Testis (tissue), 2 donors: ENCODE measurements at regions not wholly inside any gene's neighbourhood (a gene's known extent, or its start where the extent isn't known, plus 50 kb on each side); places are given as distances from the start of the nearest gene placed in this dataset.

Source experiments
- DNase-seq: peaks from one replicate; pipeline ENCODE4 v3.0.0-alpha.2; 2019
- H3K27ac ChIP-seq, 2 donors: fragments of 200-600 bp; sonication (generic); one replicate each; pipeline ENCODE4 v1.5.1; 2019
- H3K27me3 ChIP-seq: fragments of 200-600 bp; sonication (generic); one replicate; pipeline ENCODE4 v1.5.1; 2019
- H3K36me3 ChIP-seq: fragments of 200-600 bp; sonication (generic); one replicate; pipeline ENCODE4 v1.5.1; 2017; ENCODE audit warnings: low read depth; ENCODE audit errors: missing control alignments
- H3K4me1 ChIP-seq: fragments of 200-600 bp; sonication (generic); one replicate; pipeline ENCODE4 v1.5.1; 2019
- H3K4me3 ChIP-seq, 2 donors: fragments of 200-600 bp; sonication (generic); one replicate each; pipeline ENCODE4 v1.5.1; 2017 to 2019
- H3K9me3 ChIP-seq: fragments of 200-600 bp; sonication (generic); one replicate; pipeline ENCODE4 v1.5.1; 2017
- CTCF ChIP-seq, 3 experiments: fragments of 450-650 bp in 2 of 3; fragments of 200-600 bp in 1 of 3; sonication (generic) in 1 of 3; IDR thresholded peaks; one replicate each; pipeline ENCODE4 v1.5.1; 2016 to 2019; ENCODE audit warnings: antibody characterized with exemption in 3 of 3, mild to moderate bottlenecking in 2 of 3, moderate library complexity in 1 of 3
- POLR2A ChIP-seq: fragments of 450-650 bp; IDR thresholded peaks from one replicate; pipeline ENCODE4 v1.6.1; 2017; ENCODE audit warnings: antibody characterized with exemption, mild to moderate bottlenecking, moderate library complexity
- WGBS, 2 donors: methylation state at CpG; one replicate each; pipeline ENCODE4 v1.1.5; 2018; 5-methylcytosine and 5-hydroxymethylcytosine counted together
- intact Hi-C: fragments of 100-400 bp; cut with DNase I; formaldehyde crosslinking; loops from one replicate; pipeline ENCODE4 v1.15.1; 2023; ENCODE audit warnings: low total_unique reads

- TF ChIP-seq CTCF (IDR thresholded peaks at IDR 0.05) (no peak), POLR2A (no peak)
Measured at GRCh38 chr22:27431896-27432295, 369.7 kb downstream of the MN1 start.

GRCh38 chr22:27433099-27433498, 368.5 kb downstream of the MN1 start:
- TF ChIP-seq CTCF (IDR thresholded peaks at IDR 0.05): no peak
- Histone ChIP-seq H3K4me1 (peaks cover 3% of the 10 kb centered on the region), H3K27ac (no peak overlapping the region), H3K27me3 (no peaks in the 10 kb centered on the region), H3K4me3 (no peak overlapping the region), H3K36me3 (no peaks in the 10 kb centered on the region), H3K9me3 (no peaks in the 10 kb centered on the region)
- 72 to 94% methylated on average over 1 of the region's 1 CpG for WGBS, 2 donors
- no peak for DNase-seq
- intact Hi-C loops: no loop called here

More at GRCh38 chr22:27431896-27432295, 369.7 kb downstream of the MN1 start:
- Histone ChIP-seq H3K4me3 (no peak overlapping the region), H3K27me3 (no peaks in the 10 kb centered on the region), H3K4me1 (peaks cover 3% of the 10 kb centered on the region), H3K27ac (no peak overlapping the region), H3K9me3 (no peaks in the 10 kb centered on the region), H3K36me3 (no peaks in the 10 kb centered on the region)
- 78 to 79% methylated on average over 3 to 4 of the region's 4 CpGs for WGBS, 2 donors
- DNase-seq: no peak
- intact Hi-C loops: no loop called here

GRCh38 chr22:27433585-27434190, 367.9 kb downstream of the MN1 start:
- Histone ChIP-seq H3K9me3 (no peaks in the 10 kb centered on the region), H3K36me3 (no peaks in the 10 kb centered on the region), H3K27ac (no peak overlapping the region), H3K4me1 (peaks cover 8% of the 10 kb centered on the region), H3K27me3 (no peaks in the 10 kb centered on the region), H3K4me3 (no peak overlapping the region)
- intact Hi-C loops: no loop called here
- no peak for DNase-seq
- TF ChIP-seq POLR2A: no peak
- no peak for TF ChIP-seq CTCF (IDR thresholded peaks at IDR 0.05)
- 82 to 89% methylated on average over 10 of the region's 10 CpGs for WGBS, 2 donors

GRCh38 chr22:27434898-27435297, 366.7 kb downstream of the MN1 start:
- H3K27ac ChIP-seq: no peak overlapping the region
- no peaks in the 10 kb centered on the region for H3K27me3 ChIP-seq
- TF ChIP-seq CTCF (IDR thresholded peaks at IDR 0.05): no peak
- TF ChIP-seq POLR2A: no peak
- intact Hi-C loops: no loop called here
- H3K36me3 ChIP-seq: no peaks in the 10 kb centered on the region
- H3K4me1 ChIP-seq: peaks cover 9% of the 10 kb centered on the region
- H3K9me3 ChIP-seq: no peaks in the 10 kb centered on the region
- no peak for DNase-seq
- H3K4me3 ChIP-seq: no peak overlapping the region
- 76 to 88% methylated on average over 10 of the region's 10 CpGs for WGBS, 2 donors

- Histone ChIP-seq H3K9me3 (no peaks in the 10 kb centered on the region), H3K27me3 (no peaks in the 10 kb centered on the region), H3K4me3 (no peak overlapping the region), H3K27ac (no peak overlapping the region), H3K4me1 (peaks cover 9% of the 10 kb centered on the region), H3K36me3 (no peaks in the 10 kb centered on the region)
- peak; percentile 44 for DNase-seq
- intact Hi-C loops: no loop called here
- 40 to 50% methylated on average over 18 to 19 of the region's 19 CpGs for WGBS, 2 donors
- TF ChIP-seq POLR2A: no peak
- no peak for TF ChIP-seq CTCF (IDR thresholded peaks at IDR 0.05)
Measured at GRCh38 chr22:27435844-27436576, 365.5 kb downstream of the MN1 start.
